ENCODE measurements at regions not wholly inside any gene's neighbourhood (a gene's known extent, or its start where the extent isn't known, plus 50 kb on each side); places are given as distances from the start of the nearest gene placed in this dataset.
"Not testable (repeated sequence)": the region's sequence is repeated elsewhere in the genome, so short reads cannot be mapped to it uniquely, and the experiment has no call there.

DNA sequence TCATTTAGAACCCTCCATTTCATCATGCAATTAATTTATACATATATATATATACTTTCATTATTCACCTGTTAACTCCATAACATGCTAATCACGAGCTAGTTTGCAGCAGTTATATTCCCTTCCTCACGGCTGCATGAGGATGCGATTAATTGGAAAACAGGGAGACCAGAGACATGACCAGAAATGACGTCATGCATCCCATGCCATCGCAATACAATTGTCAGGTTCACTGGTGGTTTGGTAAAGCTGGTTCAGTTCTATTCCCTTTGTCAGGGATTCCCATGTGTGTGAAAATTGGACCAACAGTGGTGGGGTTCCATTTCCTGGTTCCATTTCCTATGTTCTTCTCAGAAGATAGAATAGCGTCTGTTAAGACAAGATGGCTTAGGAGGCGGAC lies 440.4 kb upstream of the ERCC4 start:
- Mint-ChIP-seq H3K27ac (no peak overlapping the region), H3K4me3 (no peak overlapping the region), H3K27me3 (no peaks in the 10 kb centered on the region), H3K36me3 (ENCODE audit: low read depth) (no peaks in the 10 kb centered on the region), H3K4me1 (no peaks in the 10 kb centered on the region)
- no peak for DNase-seq
- no peaks in the 10 kb centered on the region for H3K9me3 ChIP-seq (ENCODE audit: control insufficient read depth, low read length, poor library complexity, severe bottlenecking)
- ATAC-seq: no peak

DNA sequence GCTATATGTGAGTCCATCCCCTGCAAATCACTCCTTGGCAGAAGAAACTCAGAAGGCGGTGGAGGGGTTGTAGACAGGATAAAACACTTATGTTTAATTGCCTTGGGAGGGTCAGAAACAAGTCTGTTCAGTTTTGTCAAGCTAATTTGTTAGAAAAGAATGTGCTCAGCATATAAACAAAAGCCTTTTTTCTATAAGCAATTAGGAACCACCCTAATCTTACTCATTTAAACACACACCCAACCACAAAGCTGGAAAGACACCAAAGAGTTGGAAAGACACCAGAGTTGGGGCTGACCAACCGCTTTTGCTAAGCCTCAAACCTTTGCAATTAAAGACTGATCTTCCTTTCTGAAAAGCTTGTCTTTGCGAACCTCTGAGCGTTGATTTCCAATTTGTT lies 439.2 kb upstream of the ERCC4 start:
- H3K4me1 Mint-ChIP-seq: no peaks in the 10 kb centered on the region
- no peaks in the 10 kb centered on the region for H3K36me3 Mint-ChIP-seq (ENCODE audit: low read depth)
- no peak for DNase-seq
- no peaks in the 10 kb centered on the region for H3K27me3 Mint-ChIP-seq
- H3K4me3 Mint-ChIP-seq: no peak overlapping the region
- H3K9me3 ChIP-seq (ENCODE audit: control insufficient read depth, low read length, poor library complexity, severe bottlenecking): no peaks in the 10 kb centered on the region
- H3K27ac Mint-ChIP-seq: no peak overlapping the region
- no peak for ATAC-seq

DNA sequence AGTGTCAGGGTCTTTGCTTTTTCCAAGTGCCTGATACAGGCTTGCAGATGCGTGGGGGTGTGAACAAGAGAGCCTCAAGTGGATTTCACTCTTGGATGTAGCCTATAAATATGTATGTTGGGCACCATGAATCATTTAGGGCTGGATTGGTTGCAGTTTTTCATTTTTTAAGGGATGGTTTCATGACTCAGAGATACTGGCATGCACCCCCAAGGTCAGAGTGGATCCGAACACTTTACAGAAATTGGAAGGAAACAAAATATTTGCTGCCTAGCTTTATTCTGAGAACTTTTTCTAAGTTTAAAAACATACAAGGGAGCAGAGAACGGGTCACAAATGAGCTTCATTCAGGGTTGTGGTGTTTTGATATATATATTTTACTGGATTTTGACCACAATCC lies 436.8 kb upstream of the ERCC4 start:
- DNase-seq: no peak
- Mint-ChIP-seq H3K4me1 (no peaks in the 10 kb centered on the region), H3K36me3 (ENCODE audit: low read depth) (no peaks in the 10 kb centered on the region), H3K4me3 (no peak overlapping the region), H3K27ac (no peak overlapping the region), H3K27me3 (no peaks in the 10 kb centered on the region)
- no peak for ATAC-seq
- peaks cover 3% of the 10 kb centered on the region for H3K9me3 ChIP-seq (ENCODE audit: control insufficient read depth, low read length, poor library complexity, severe bottlenecking)

DNA sequence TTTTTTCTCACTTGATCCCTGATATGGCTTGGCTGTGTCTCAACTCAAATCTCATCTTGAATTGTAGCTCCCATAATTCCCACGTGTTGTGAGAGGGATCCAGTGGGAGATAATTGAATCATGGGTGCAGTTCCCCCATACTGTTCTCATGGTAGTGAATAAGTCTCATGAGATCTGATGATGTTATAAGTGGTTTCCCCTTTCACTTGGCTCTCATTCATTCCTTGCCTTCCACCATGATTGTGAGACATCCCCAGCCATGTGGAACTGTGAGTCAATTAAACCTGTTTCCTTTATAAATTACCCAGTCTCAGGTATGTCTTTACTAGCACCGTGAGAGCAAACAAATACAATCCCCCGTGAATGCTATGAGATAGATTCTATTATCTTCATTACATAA lies 430.5 kb upstream of the ERCC4 start:
- DNase-seq; H3K36me3 Mint-ChIP-seq (ENCODE audit: low read depth); H3K27ac Mint-ChIP-seq; ATAC-seq; H3K4me3 Mint-ChIP-seq; H3K4me1 Mint-ChIP-seq; H3K27me3 Mint-ChIP-seq; H3K9me3 ChIP-seq (ENCODE audit: control insufficient read depth, low read length, poor library complexity, severe bottlenecking): not testable (repeated sequence)

DNA sequence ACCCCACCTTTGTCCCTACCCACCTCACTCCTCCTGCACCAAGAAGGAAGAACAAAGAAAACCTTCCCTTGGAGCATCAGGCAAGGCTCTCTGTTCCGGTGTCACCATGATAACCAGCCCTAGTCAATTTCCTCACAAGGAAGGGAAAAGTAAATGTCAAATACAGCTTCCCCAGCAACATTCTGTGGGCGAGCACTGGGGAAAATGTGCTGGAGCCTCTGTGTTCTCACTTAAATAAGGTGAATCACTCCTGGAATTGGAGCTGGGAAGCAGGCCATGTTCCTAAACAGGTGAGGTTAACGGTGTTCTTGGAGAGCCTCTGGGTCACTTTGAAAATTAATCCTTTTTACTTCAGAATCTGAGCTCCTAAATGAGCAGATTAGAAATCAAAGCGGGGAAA lies 427.9 kb upstream of the ERCC4 start:
- Mint-ChIP-seq H3K36me3 (ENCODE audit: low read depth) (no peaks in the 10 kb centered on the region), H3K4me3 (no peak overlapping the region), H3K4me1 (no peaks in the 10 kb centered on the region), H3K27ac (no peak overlapping the region), H3K27me3 (no peaks in the 10 kb centered on the region)
- ATAC-seq: no peak
- peaks cover 3% of the 10 kb centered on the region for H3K9me3 ChIP-seq (ENCODE audit: control insufficient read depth, low read length, poor library complexity, severe bottlenecking)
- no peak for DNase-seq

DNA sequence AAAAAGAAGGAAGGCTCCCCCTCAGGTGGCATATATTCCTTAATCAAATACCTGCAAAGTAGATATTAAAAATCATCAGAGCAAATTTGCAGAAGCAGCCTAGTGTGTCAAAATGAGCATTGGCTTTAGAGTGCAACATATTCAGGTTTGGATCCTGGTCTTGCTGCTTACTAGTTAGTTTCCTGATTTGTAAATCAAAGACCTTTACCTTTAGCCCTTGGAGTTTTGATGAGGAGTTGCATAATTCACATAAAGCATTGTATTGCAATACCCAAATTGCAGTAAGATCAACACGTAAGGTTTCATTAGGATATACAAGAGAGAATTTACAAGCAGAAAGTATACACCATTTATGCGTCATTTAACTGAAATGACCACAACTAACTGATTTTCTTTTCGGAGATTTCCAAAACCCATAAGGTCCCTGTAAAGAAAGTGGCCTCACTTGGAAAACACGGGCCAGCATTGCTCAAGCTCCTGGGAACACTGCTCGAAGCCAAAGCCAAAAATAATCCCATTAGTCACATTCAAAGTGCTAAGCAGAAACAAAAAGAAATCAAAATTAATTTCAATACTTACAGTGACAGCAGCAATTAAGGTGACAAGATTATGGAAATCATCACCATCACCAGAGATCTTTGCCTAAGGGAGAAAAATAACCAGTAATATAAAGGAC lies 415.9 kb upstream of the ERCC4 start:
- no peaks in the 10 kb centered on the region for H3K27me3 Mint-ChIP-seq
- H3K27ac Mint-ChIP-seq: no peak overlapping the region
- no peaks in the 10 kb centered on the region for H3K9me3 ChIP-seq (ENCODE audit: control insufficient read depth, low read length, poor library complexity, severe bottlenecking)
- DNase-seq (no peak), ATAC-seq (no peak)
- no peaks in the 10 kb centered on the region for H3K4me1 Mint-ChIP-seq
- no peak overlapping the region for H3K4me3 Mint-ChIP-seq
- no peaks in the 10 kb centered on the region for H3K36me3 Mint-ChIP-seq (ENCODE audit: low read depth)

DNA sequence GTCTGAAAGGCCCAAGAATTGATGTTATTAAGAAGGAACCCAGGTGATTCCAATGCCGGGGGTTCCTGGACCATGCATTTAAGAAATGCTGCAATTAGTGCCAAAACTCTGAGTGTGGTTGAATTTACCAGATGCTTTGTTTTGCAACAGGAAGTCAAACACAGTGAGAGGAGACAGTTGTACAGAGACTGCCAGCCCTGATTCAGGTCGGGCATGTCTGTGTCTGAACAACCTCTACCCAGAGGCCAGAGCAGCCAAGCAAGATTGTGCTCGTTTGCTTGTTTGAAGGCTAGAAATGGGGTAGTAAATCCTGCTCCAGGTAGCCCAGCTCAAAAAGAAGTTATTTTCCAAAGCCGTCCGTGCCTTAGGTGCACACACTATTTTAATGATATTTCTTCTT lies 412.4 kb upstream of the ERCC4 start:
- Mint-ChIP-seq H3K27ac (no peak overlapping the region), H3K27me3 (no peaks in the 10 kb centered on the region), H3K4me3 (no peak overlapping the region), H3K36me3 (ENCODE audit: low read depth) (no peaks in the 10 kb centered on the region), H3K4me1 (no peaks in the 10 kb centered on the region)
- DNase-seq (no peak), ATAC-seq (no peak)
- H3K9me3 ChIP-seq (ENCODE audit: control insufficient read depth, low read length, poor library complexity, severe bottlenecking): no peaks in the 10 kb centered on the region

DNA sequence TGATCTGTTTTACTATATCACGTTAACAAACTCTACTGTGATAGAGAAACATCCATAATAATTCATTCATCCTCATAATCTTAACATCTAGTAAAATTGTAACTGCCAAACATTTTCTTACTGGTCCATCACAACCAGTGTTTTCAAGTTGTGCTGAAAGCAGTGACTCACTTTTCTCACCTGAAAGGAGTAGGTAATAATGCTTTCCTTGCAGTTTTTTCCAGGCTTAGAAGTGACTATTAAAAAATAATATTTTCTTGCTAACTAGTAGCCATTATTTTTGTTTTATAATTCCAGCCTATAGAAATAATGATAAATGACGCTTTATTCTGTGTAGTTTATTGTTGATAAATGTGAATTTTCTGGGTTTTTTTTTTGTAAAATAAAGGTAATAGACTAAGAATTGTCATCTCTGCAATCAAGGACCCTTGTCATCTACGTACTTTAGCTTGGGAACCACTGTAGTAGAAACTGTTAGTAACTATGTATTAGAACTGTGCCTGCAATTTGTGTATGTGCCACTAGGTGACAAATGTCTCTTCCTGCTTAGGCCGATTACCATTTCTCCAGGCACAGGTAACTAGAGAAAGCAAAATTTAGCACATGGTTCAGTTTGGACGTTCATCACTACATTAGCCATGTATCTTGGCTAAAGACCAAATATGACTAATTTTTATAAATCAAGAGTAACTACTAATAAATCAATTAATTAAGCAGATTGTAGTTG lies 409.4 kb upstream of the ERCC4 start:
- Mint-ChIP-seq H3K27me3 (no peaks in the 10 kb centered on the region), H3K36me3 (ENCODE audit: low read depth) (no peaks in the 10 kb centered on the region)

DNA sequence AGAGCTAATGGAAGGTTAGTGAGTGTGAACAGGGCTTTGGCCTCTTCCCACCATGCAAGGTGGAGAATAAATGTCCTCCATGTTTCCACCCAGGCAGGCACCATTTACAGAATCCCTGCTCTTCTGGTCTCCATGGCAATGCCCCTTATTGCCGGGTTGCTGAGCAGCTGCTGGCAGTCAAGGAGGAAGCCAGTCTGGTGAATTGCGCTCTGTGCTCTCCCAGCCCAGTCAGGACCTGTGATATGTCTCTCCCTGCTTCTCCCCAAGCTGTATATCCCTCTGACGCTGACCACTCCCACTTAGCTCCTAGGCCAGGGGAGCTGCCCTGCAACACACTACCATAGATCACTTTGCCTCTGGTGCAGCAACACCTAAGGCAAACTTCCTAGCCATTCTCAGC lies 402.1 kb upstream of the ERCC4 start:
- DNase-seq: no peak
- Mint-ChIP-seq H3K4me3 (no peak overlapping the region), H3K27me3 (no peaks in the 10 kb centered on the region), H3K36me3 (ENCODE audit: low read depth) (no peaks in the 10 kb centered on the region), H3K4me1 (no peaks in the 10 kb centered on the region), H3K27ac (no peak overlapping the region)
- ATAC-seq: no peak
- H3K9me3 ChIP-seq (ENCODE audit: control insufficient read depth, low read length, poor library complexity, severe bottlenecking): no peaks in the 10 kb centered on the region

More for the DNA sequence above, 409.4 kb upstream of the ERCC4 start:
- Mint-ChIP-seq H3K4me1 (no peaks in the 10 kb centered on the region), H3K27ac (no peak overlapping the region), H3K4me3 (no peak overlapping the region)
- H3K9me3 ChIP-seq (ENCODE audit: control insufficient read depth, low read length, poor library complexity, severe bottlenecking): no peaks in the 10 kb centered on the region
- ATAC-seq: no peak
- DNase-seq: no peak

DNA sequence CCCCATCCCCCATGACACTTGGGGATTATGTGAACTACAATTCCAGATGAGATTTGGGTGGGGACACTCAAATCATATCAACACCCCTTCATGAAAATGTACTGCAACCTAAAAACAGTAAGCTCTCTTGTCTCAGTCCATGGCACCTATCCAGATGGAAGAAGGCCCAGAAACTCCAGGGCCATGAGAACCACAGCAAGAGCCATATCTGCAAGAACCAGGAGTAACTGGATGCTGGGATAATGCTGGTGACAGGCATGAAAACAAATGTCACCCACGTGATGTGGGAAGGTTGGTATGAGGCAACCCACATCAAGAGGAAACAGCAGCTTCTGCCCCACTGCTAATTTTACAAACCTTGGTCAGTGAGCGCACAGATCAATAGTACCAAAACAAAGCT lies 400.1 kb upstream of the ERCC4 start:
- no peak overlapping the region for H3K27ac Mint-ChIP-seq
- H3K4me3 Mint-ChIP-seq: no peak overlapping the region
- no peaks in the 10 kb centered on the region for H3K27me3 Mint-ChIP-seq
- ATAC-seq (no peak), DNase-seq (no peak)
- no peaks in the 10 kb centered on the region for H3K36me3 Mint-ChIP-seq (ENCODE audit: low read depth)
- no peaks in the 10 kb centered on the region for H3K9me3 ChIP-seq (ENCODE audit: control insufficient read depth, low read length, poor library complexity, severe bottlenecking)
- H3K4me1 Mint-ChIP-seq: no peaks in the 10 kb centered on the region

DNA sequence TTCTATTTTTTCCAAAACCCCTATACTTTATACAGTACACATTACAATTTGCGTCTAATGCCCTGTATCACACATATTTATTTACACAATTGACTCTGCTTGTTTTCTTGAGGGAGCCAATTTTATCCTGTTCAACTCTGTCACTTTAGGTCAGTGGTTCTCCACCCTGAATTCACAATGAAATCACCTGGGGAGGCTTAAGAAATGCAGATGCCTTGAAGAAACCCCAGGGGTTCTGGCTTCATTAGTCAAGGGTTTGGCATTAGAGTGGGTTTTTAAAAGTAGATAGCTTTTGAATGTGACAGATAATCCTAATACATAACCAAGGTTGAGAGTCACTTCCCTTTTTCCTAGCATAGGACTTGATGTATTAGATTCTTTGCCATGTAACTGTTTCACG lies 398.6 kb upstream of the ERCC4 start:
- DNase-seq: no peak
- no peak for ATAC-seq
- Mint-ChIP-seq H3K27ac (no peak overlapping the region), H3K27me3 (no peaks in the 10 kb centered on the region), H3K4me3 (no peak overlapping the region), H3K4me1 (no peaks in the 10 kb centered on the region), H3K36me3 (ENCODE audit: low read depth) (no peaks in the 10 kb centered on the region)
- no peaks in the 10 kb centered on the region for H3K9me3 ChIP-seq (ENCODE audit: control insufficient read depth, low read length, poor library complexity, severe bottlenecking)

DNA sequence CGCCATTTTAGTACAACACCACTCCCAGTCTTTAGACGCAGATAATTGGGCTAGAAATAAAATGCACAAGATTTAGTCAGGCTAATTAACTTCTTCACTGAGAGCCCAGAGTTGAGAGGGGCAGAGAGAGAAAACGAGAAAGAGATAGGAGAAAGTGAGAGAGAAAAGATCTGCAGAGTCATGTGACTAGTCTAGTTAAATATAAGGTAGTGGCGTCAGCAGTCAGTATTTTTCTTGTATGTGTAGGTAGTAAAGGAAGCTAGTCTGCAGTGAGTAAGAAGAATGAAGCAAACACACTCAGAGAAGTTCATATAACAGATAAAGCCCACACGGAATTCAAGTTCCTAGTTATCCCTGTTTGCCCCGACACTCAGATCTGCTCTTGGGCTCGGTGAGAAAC lies 392.6 kb upstream of the ERCC4 start:
- DNase-seq: no peak
- Mint-ChIP-seq H3K4me3 (no peak overlapping the region), H3K27me3 (no peaks in the 10 kb centered on the region), H3K27ac (no peak overlapping the region), H3K4me1 (no peaks in the 10 kb centered on the region), H3K36me3 (ENCODE audit: low read depth) (no peaks in the 10 kb centered on the region)
- ATAC-seq: no peak
- H3K9me3 ChIP-seq (ENCODE audit: control insufficient read depth, low read length, poor library complexity, severe bottlenecking): no peaks in the 10 kb centered on the region

DNA sequence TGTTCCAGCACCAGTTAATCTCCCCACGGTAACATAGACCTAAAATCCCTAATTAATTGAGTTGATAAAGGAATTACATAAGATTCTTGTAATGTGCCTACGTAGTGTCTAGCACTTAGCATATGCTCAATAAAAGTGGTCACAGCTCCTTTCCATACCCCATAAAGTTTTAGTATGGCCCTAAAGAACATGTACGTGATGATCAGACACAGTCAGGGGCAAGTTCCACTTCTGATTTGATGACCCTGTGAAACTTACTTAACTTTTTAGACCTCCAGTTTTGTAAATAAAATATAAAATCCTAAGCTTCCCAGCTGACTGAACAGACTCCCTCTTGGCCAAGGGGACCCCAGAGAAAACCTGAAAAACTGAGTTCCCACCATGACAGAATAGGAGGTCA lies 391.3 kb upstream of the ERCC4 start:
- ATAC-seq (no peak), DNase-seq (no peak)
- H3K4me3 Mint-ChIP-seq: no peak overlapping the region
- H3K9me3 ChIP-seq (ENCODE audit: control insufficient read depth, low read length, poor library complexity, severe bottlenecking): no peaks in the 10 kb centered on the region
- H3K4me1 Mint-ChIP-seq: no peaks in the 10 kb centered on the region
- no peaks in the 10 kb centered on the region for H3K27me3 Mint-ChIP-seq
- no peak overlapping the region for H3K27ac Mint-ChIP-seq
- no peaks in the 10 kb centered on the region for H3K36me3 Mint-ChIP-seq (ENCODE audit: low read depth)
